Lung (tissue), 11 donors: ENCODE measurements at regions not wholly inside any gene's neighbourhood (a gene's known extent, or its start where the extent isn't known, plus 50 kb on each side); places are given as distances from the start of the nearest gene placed in this dataset.

Experiments used
- ATAC-seq: fragments of 200-7000 bp; cut with Tn5 transposase; one replicate; pipeline ENCODE4 v1.9.1; 2020; ENCODE audit warnings: moderate number of reproducible peaks; ENCODE audit not compliant: insufficient read depth, low FRiP score
- DNase-seq, 3 donors: peaks; one replicate each; pipeline ENCODE4 v3.0.0-alpha.2; 2013 to 2017
- H3K27ac ChIP-seq, 2 donors: one replicate each; pipeline ENCODE4 v1.5.1; 2013; ENCODE audit warnings: mild to moderate bottlenecking in 2 of 2, moderate library complexity in 2 of 2, control low read depth in 1 of 2, inconsistent platforms in 1 of 2, low read depth in 1 of 2, low read length in 1 of 2
- H3K27me3 ChIP-seq, 3 donors: one replicate each; pipeline ENCODE4 v1.5.1; 2013; ENCODE audit warnings: low read length in 2 of 3; ENCODE audit not compliant: control insufficient read depth in 3 of 3, insufficient read depth in 3 of 3
- H3K36me3 ChIP-seq, 4 donors: one replicate each; pipeline ENCODE4 v1.5.1; 2013; ENCODE audit warnings: low read length in 4 of 4, mild to moderate bottlenecking in 1 of 4, moderate library complexity in 1 of 4; ENCODE audit not compliant: control insufficient read depth in 4 of 4, insufficient read depth in 4 of 4
- H3K4me1 ChIP-seq, 5 donors: one replicate each; pipeline ENCODE4 v1.5.1; 2013; ENCODE audit warnings: low read length in 5 of 5, mild to moderate bottlenecking in 2 of 5, moderate library complexity in 1 of 5; ENCODE audit not compliant: control insufficient read depth in 5 of 5, insufficient read depth in 5 of 5
- H3K4me3 ChIP-seq: one replicate; pipeline ENCODE4 v1.5.1; 2013; ENCODE audit warnings: mild to moderate bottlenecking, control low read depth, moderate library complexity
- H3K9ac ChIP-seq, 2 donors: one replicate each; pipeline ENCODE4 v1.5.1; 2013; ENCODE audit warnings: low read length in 2 of 2, control low read depth in 1 of 2; ENCODE audit not compliant: insufficient read depth in 1 of 2
- H3K9me3 ChIP-seq, 4 donors: one replicate each; pipeline ENCODE4 v1.5.1; 2013; ENCODE audit warnings: low read length in 3 of 4, mild to moderate bottlenecking in 1 of 4, moderate library complexity in 1 of 4; ENCODE audit not compliant: control insufficient read depth in 4 of 4, insufficient read depth in 3 of 4
- CTCF ChIP-seq: IDR thresholded peaks from 2 replicates; pipeline ENCODE4 v1.5.1; 2012; ENCODE audit warnings: mild to moderate bottlenecking; ENCODE audit errors: control extremely low read depth, extremely low read depth
- WGBS, 2 donors: extraction: QIAGEN DNeasy Blood & Tissue Kit; methylation state at CpG; one replicate each; pipeline ENCODE4 v1.1.7; 2013; 5-methylcytosine and 5-hydroxymethylcytosine counted together
- donor health status: control.
- donor health status: control.
- donor health status: Bipolar disorder and iron deficiency.
- donor health status: healthy.
- donor health status: DM: yes; HTN: yes; CAD: no.

GRCh38 chr7:156466272-156466671 is 174.3 kb upstream of the RNF32 start:
- Histone ChIP-seq H3K9ac (no peak overlapping the region), H3K27ac (no peak overlapping the region), H3K4me3 (no peak overlapping the region), H3K4me1 (peaks cover 0 to 9% (median 0%) of the 10 kb centered on the region in 5 donors), H3K9me3 (peaks cover 0 to 2% (median 0%) of the 10 kb centered on the region in 4 donors), H3K27me3 (no peaks in the 10 kb centered on the region), H3K36me3 (no peaks in the 10 kb centered on the region)
- DNase-seq (peak in 2 of 3 donors; percentile 26 to 41), ATAC-seq (no peak)
- no peak for TF ChIP-seq CTCF
- WGBS, 2 donors = 40 to 41% methylated on average over 13 of the region's 13 CpGs

GRCh38 chr7:156465186-156465585 is 175.4 kb upstream of the RNF32 start:
- Histone ChIP-seq H3K4me1 (peaks cover 0 to 9% (median 0%) of the 10 kb centered on the region in 5 donors), H3K36me3 (no peaks in the 10 kb centered on the region), H3K4me3 (no peak overlapping the region), H3K9me3 (peaks cover 0 to 2% (median 0%) of the 10 kb centered on the region in 4 donors), H3K9ac (no peak overlapping the region), H3K27me3 (no peaks in the 10 kb centered on the region), H3K27ac (no peak overlapping the region)
- DNase-seq (no peak), ATAC-seq (no peak)
- 83 to 89% methylated on average over 10 of the region's 10 CpGs for WGBS, 2 donors
- TF ChIP-seq CTCF = no peak

GRCh38 chr7:156464339-156464738 is 176.2 kb upstream of the RNF32 start:
- Histone ChIP-seq H3K4me3 (no peak overlapping the region), H3K9ac (no peak overlapping the region), H3K36me3 (no peaks in the 10 kb centered on the region), H3K27me3 (no peaks in the 10 kb centered on the region), H3K9me3 (peaks cover 0 to 2% (median 0%) of the 10 kb centered on the region in 4 donors), H3K4me1 (peaks cover 0 to 9% (median 0%) of the 10 kb centered on the region in 5 donors), H3K27ac (no peak overlapping the region)
- DNase-seq (no peak), ATAC-seq (no peak)
- 80 to 84% methylated on average over 10 of the region's 10 CpGs for WGBS, 2 donors
- no peak for TF ChIP-seq CTCF

GRCh38 chr7:156463280-156463679 is 177.3 kb upstream of the RNF32 start:
- Histone ChIP-seq H3K9me3 (peaks cover 0 to 2% (median 0%) of the 10 kb centered on the region in 4 donors), H3K36me3 (no peaks in the 10 kb centered on the region), H3K27me3 (no peaks in the 10 kb centered on the region), H3K27ac (no peak overlapping the region), H3K9ac (no peak overlapping the region), H3K4me1 (peaks cover 0 to 9% (median 0%) of the 10 kb centered on the region in 5 donors), H3K4me3 (no peak overlapping the region)
- ATAC-seq (no peak), DNase-seq (no peak)
- no peak for TF ChIP-seq CTCF
- WGBS, 2 donors = 67 to 77% methylated on average over 9 of the region's 9 CpGs
